Smooth muscle cell (in vitro differentiated cells): ENCODE measurements at regions not wholly inside any gene's neighbourhood (a gene's known extent, or its start where the extent isn't known, plus 50 kb on each side); places are given as distances from the start of the nearest gene placed in this dataset.

ENCODE experiments used
- DNase-seq: peaks from one replicate; lab custom pipeline; 2025; ENCODE audit not compliant: unreplicated experiment; lab: John Stamatoyannopoulos, UW
- H2AFZ ChIP-seq: fragments of 200-600 bp; sonication (generic); 2 replicates; pipeline ENCODE4 v1.6.0; 2016; ENCODE audit warnings: antibody characterized with exemption, low read depth, mild to moderate bottlenecking
- H3F3A ChIP-seq: fragments of 200-600 bp; sonication (generic); 2 replicates; pipeline ENCODE4 v1.6.0; 2017; ENCODE audit warnings: antibody characterized with exemption, low read depth
- H3K27ac ChIP-seq: fragments of 200-600 bp; sonication (generic); 2 replicates; pipeline ENCODE4 v1.5.1; 2016; ENCODE audit warnings: low read depth, mild to moderate bottlenecking
- H3K27me3 ChIP-seq: fragments of 200-600 bp; sonication (generic); 2 replicates; pipeline ENCODE4 v1.6.1; 2016; ENCODE audit warnings: low read depth, mild to moderate bottlenecking
- H3K36me3 ChIP-seq: fragments of 200-600 bp; sonication (generic); 2 replicates; pipeline ENCODE4 v1.5.1; 2016; ENCODE audit warnings: low read depth
- H3K4me1 ChIP-seq: fragments of 200-600 bp; sonication (generic); 2 replicates; pipeline ENCODE4 v1.5.1; 2016; ENCODE audit warnings: low read depth
- H3K4me2 ChIP-seq: fragments of 200-600 bp; sonication (generic); 2 replicates; pipeline ENCODE4 v1.6.0; 2016; ENCODE audit warnings: mild to moderate bottlenecking
- H3K4me3 ChIP-seq: fragments of 200-600 bp; sonication (generic); 2 replicates; pipeline ENCODE4 v1.5.1; 2016; ENCODE audit warnings: mild to moderate bottlenecking
- H3K79me2 ChIP-seq: fragments of 200-600 bp; sonication (generic); 2 replicates; pipeline ENCODE4 v1.6.0; 2016; ENCODE audit warnings: low read depth, mild to moderate bottlenecking
- H3K9ac ChIP-seq: fragments of 200-600 bp; sonication (generic); 2 replicates; pipeline ENCODE4 v1.6.0; 2016; ENCODE audit warnings: low read depth
- H3K9me3 ChIP-seq: fragments of 200-600 bp; sonication (generic); replicated peaks from 2 replicates; pipeline ENCODE4 v1.5.1; 2016; ENCODE audit warnings: low read depth
- H4K20me1 ChIP-seq: fragments of 200-600 bp; sonication (generic); 2 replicates; pipeline ENCODE4 v1.6.0; 2016; ENCODE audit warnings: low read depth
- WGBS: methylation state at CpG from one replicate; pipeline ENCODE4 v1.1.7; 2016; ENCODE audit warnings: low lambda C conversion rate; 5-methylcytosine and 5-hydroxymethylcytosine counted together
- TF ChIP-seq, protein P1 (sequence below): fragments of 200-600 bp; sonication (generic); IDR thresholded peaks from 2 replicates; pipeline ENCODE4 v1.5.1; 2017; ENCODE audit warnings: borderline replicate concordance, mild to moderate bottlenecking, antibody characterized with exemption; ENCODE audit not compliant: insufficient read depth, poor library complexity, severe bottlenecking

DNA sequence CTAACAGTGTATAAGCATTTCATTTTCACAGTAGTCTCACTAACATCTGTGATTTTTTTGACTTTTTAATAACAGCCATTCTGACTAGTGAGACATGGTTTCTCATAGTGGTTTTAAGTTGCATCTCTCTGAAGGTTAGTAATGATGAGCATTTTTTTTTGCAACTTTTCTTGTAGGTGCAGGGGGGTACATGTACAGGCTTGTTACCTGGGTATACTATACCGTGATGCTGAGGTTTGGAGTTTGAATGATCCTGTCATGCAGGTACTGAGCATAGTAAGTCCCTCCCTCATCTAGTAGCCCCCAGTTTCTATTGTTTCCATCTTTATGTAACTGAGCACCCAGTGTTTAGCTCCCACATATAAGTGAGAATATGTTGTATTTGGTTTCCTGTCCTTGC is 444.6 kb upstream of the DAB2 start:
- H3K9me3 ChIP-seq, result peaks cover 5% of the 10 kb centered on the region
- no peak overlapping the region for H3K4me3 ChIP-seq
- H3K9ac ChIP-seq, result no peak overlapping the region
- H4K20me1 ChIP-seq, result no peaks in the 10 kb centered on the region
- TF ChIP-seq, protein P1, sequence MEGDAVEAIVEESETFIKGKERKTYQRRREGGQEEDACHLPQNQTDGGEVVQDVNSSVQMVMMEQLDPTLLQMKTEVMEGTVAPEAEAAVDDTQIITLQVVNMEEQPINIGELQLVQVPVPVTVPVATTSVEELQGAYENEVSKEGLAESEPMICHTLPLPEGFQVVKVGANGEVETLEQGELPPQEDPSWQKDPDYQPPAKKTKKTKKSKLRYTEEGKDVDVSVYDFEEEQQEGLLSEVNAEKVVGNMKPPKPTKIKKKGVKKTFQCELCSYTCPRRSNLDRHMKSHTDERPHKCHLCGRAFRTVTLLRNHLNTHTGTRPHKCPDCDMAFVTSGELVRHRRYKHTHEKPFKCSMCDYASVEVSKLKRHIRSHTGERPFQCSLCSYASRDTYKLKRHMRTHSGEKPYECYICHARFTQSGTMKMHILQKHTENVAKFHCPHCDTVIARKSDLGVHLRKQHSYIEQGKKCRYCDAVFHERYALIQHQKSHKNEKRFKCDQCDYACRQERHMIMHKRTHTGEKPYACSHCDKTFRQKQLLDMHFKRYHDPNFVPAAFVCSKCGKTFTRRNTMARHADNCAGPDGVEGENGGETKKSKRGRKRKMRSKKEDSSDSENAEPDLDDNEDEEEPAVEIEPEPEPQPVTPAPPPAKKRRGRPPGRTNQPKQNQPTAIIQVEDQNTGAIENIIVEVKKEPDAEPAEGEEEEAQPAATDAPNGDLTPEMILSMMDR, result no peak
- H3K4me2 ChIP-seq, result no peak overlapping the region
- H3F3A ChIP-seq, result no peaks in the 10 kb centered on the region
- no peaks in the 10 kb centered on the region for H3K27me3 ChIP-seq
- no peak for DNase-seq
- H2AFZ ChIP-seq, result no peak overlapping the region
- H3K4me1 ChIP-seq, result no peaks in the 10 kb centered on the region
- H3K27ac ChIP-seq, result no peak overlapping the region
- no peaks in the 10 kb centered on the region for H3K79me2 ChIP-seq
- 71% methylated on average over 1 of the region's 1 CpG for WGBS
- H3K36me3 ChIP-seq, result no peaks in the 10 kb centered on the region

DNA sequence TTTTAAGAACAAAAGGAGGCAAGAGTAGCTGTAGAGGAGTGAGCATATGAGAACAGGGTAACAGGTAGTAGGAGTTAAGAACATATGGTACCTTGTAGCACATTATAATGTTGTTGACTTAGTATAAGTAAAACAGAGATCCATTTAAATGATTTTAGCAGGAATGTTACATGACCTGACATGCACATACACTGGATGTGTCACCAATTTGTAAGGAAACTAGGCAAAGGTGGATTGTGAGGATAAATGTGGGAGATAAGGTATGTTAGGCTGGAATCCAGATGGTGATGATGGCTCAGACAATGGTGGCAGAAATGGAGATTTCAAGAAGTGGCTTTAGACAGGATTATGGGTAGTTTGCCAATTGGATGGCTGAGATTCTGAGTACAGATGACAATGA is 443.1 kb upstream of the DAB2 start:
- no peaks in the 10 kb centered on the region for H3K36me3 ChIP-seq
- H3K27ac ChIP-seq, result no peak overlapping the region
- H3K4me1 ChIP-seq, result no peaks in the 10 kb centered on the region
- TF ChIP-seq, protein P1, result no peak
- H3K9ac ChIP-seq, result no peak overlapping the region
- H4K20me1 ChIP-seq, result no peaks in the 10 kb centered on the region
- H3K27me3 ChIP-seq, result no peaks in the 10 kb centered on the region
- no peak overlapping the region for H3K4me3 ChIP-seq
- DNase-seq, result no peak
- no peak overlapping the region for H2AFZ ChIP-seq
- no peaks in the 10 kb centered on the region for H3F3A ChIP-seq
- no peaks in the 10 kb centered on the region for H3K79me2 ChIP-seq
- H3K4me2 ChIP-seq, result no peak overlapping the region
- H3K9me3 ChIP-seq, result peaks cover 5% of the 10 kb centered on the region

DNA sequence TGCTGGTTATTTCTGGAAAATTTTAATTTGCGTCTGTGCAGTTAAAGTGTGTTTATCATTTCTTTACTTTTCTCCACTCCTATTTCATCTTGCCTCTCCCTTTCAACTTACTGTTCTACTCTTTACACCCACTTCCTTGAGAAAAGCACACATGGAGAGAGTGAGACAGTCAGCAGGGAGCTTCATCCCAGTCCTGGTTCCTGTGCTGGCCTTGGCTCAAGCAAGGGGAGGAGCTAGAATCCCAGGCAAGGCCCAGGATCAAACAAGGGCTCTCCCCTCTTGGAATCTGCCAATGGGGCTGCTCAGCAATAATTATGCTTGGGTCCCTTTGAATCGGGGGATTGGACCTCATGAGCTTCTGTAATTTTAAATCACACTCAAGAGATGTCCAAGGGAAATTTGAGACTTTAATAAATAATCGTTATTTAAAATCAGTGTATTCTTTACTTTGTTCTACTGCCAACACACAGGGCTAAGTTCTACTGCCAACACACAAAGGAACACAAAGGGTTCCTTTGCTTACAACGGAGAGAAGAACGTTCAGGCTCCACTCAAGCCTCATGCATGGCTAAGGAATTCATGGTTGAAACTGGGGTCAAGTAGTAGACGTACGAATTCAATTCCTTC is 439.3 kb upstream of the DAB2 start:
- no peaks in the 10 kb centered on the region for H3K79me2 ChIP-seq
- H3K4me1 ChIP-seq, result no peaks in the 10 kb centered on the region
- H2AFZ ChIP-seq, result no peak overlapping the region
- H3K36me3 ChIP-seq, result no peaks in the 10 kb centered on the region
- H3K9me3 ChIP-seq, result no peaks in the 10 kb centered on the region
- no peaks in the 10 kb centered on the region for H3F3A ChIP-seq
- WGBS, result 94% methylated on average over 7 of the region's 7 CpGs
- H3K27me3 ChIP-seq, result no peaks in the 10 kb centered on the region
- no peak overlapping the region for H3K9ac ChIP-seq
- H3K27ac ChIP-seq, result no peak overlapping the region
- no peak overlapping the region for H3K4me3 ChIP-seq
- no peaks in the 10 kb centered on the region for H4K20me1 ChIP-seq
- TF ChIP-seq, protein P1, result no peak
- H3K4me2 ChIP-seq, result no peak overlapping the region
- DNase-seq, result no peak

DNA sequence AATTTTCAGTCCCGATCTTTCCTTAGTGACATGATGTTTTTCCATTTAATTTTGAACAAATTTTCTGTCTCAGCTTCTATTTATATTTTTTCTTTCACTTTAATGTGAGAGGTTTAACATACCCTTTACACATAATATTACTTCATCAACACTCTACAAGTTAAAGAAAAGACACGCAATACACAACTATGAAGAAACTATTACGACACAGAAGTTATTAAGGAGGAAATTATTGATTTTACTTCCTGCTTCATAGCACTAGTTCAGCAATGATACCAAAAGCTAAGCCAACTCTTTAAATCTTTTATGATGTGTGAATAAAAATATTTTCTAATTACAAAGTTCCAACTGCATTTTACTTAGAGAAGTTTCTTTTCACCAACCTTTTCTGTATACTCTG is 432.3 kb upstream of the DAB2 start:
- 94% methylated on average over 3 of the region's 3 CpGs for WGBS
- peaks cover 5% of the 10 kb centered on the region for H3K27me3 ChIP-seq
- DNase-seq, result no peak

More for the DNA sequence above, 432.3 kb upstream of the DAB2 start:
- TF ChIP-seq, protein P1, result no peak
- Histone ChIP-seq H4K20me1 (no peaks in the 10 kb centered on the region), H3K27ac (no peak overlapping the region), H3K4me3 (no peak overlapping the region), H3K9ac (no peak overlapping the region), H2AFZ (no peak overlapping the region), H3K36me3 (no peaks in the 10 kb centered on the region), H3K79me2 (no peaks in the 10 kb centered on the region), H3K4me2 (no peak overlapping the region), H3K4me1 (no peaks in the 10 kb centered on the region), H3K9me3 (no peaks in the 10 kb centered on the region), H3F3A (no peaks in the 10 kb centered on the region)
